ENCODE measurements at regions not wholly inside any gene's neighbourhood (a gene's known extent, or its start where the extent isn't known, plus 50 kb on each side); places are given as distances from the start of the nearest gene placed in this dataset.
A peak's percentile ranks its signal among the peaks of the same experiment; 100 is the strongest.

DNA sequence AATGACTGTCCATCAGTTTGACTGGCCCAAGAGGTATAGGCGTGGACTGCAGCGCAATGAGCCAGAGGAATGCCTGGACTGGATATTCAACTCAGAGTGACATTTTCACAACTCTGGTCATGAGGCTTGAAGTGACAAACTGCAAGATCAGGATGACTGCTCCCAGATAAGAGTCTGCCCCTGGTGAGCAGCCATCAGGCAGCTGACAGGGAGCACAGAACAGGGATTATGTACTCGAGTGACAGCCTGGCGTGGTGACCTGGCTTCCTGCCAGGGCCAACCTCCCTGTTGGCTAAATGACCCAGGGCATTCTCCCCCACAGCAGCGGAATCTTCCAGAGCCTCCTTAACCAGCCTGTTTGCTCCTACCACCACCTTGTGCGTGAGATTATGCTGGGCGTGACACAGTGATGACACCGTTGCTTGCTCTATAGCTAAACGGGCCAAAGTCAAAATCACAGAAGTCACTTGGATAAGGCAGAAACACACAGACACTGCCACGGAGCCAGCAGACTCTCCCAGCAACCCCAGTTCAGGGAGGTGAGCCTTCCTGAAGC is 209.1 kb upstream of the JARID2 start:
- H3K14ac ChIP-seq (ENCODE audit: insufficient read depth, low read length): peak overlapping the region; percentile 44; the same call in 1 of the 2 replicates
- Mint-ChIP-seq H3K36me3 (ENCODE audit: insufficient read depth in 1 of 3, low read depth in 3 of 3) (no peaks in the 10 kb centered on the region), H3K9me3 (no peaks in the 10 kb centered on the region), H3K4me3 (no peak overlapping the region), H3K27me3 (ENCODE audit: low read depth) (no peaks in the 10 kb centered on the region), H3K27ac (peak overlapping the region; percentile 55 to 96 (median 93); a peak in 6 of 7 replicates), H3K4me1 (peaks cover 42 to 48% of the 10 kb centered on the region in 2 experiments)
- no peak overlapping the region for H4K8ac ChIP-seq (replicated peaks; ENCODE audit: insufficient read length, low read depth, low read length)
- H3K4ac ChIP-seq (ENCODE audit: low read depth, low read length): no peak overlapping the region
- no peak overlapping the region for H3K23ac ChIP-seq (ENCODE audit: insufficient read length, low read depth, low read length)
- no peaks in the 10 kb centered on the region for H3K27me3 ChIP-seq (ENCODE audit: insufficient read depth, low read length)
- H4K20me1 ChIP-seq (ENCODE audit: control insufficient read depth, insufficient read depth, insufficient read length): no peaks in the 10 kb centered on the region
- no peaks in the 10 kb centered on the region for H3K23me2 ChIP-seq (ENCODE audit: insufficient read length, low read depth, low read length, poor library complexity, severe bottlenecking)
- no peak overlapping the region for H3T11ph ChIP-seq (ENCODE audit: low read length)
- H3K79me2 ChIP-seq (ENCODE audit: insufficient read depth, low read length): no peaks in the 10 kb centered on the region
- peak overlapping the region; percentile 21 for H3K18ac ChIP-seq (ENCODE audit: insufficient read length, low read depth, low read length)
- H3K56ac ChIP-seq (ENCODE audit: insufficient read length, low read depth, low read length): no peak overlapping the region
- H2BK12ac ChIP-seq (ENCODE audit: insufficient read length, low read depth, low read length): peak overlapping the region; percentile 64
- H3K79me1 ChIP-seq (ENCODE audit: insufficient read depth, low read depth, low read length, poor library complexity, severe bottlenecking): no peaks in the 10 kb centered on the region
- peak overlapping the region; percentile 57 for H4K5ac ChIP-seq (ENCODE audit: insufficient read length, low read depth, low read length)
- no peaks in the 10 kb centered on the region for H3K9me3 ChIP-seq (ENCODE audit: control insufficient read depth, low read depth, low read length)
- TF ChIP-seq, protein P1, sequence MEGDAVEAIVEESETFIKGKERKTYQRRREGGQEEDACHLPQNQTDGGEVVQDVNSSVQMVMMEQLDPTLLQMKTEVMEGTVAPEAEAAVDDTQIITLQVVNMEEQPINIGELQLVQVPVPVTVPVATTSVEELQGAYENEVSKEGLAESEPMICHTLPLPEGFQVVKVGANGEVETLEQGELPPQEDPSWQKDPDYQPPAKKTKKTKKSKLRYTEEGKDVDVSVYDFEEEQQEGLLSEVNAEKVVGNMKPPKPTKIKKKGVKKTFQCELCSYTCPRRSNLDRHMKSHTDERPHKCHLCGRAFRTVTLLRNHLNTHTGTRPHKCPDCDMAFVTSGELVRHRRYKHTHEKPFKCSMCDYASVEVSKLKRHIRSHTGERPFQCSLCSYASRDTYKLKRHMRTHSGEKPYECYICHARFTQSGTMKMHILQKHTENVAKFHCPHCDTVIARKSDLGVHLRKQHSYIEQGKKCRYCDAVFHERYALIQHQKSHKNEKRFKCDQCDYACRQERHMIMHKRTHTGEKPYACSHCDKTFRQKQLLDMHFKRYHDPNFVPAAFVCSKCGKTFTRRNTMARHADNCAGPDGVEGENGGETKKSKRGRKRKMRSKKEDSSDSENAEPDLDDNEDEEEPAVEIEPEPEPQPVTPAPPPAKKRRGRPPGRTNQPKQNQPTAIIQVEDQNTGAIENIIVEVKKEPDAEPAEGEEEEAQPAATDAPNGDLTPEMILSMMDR (conservative IDR thresholded peaks at IDR 0.05): no peak
- no peak overlapping the region for H2BK15ac ChIP-seq (ENCODE audit: low read depth, low read length)
- no peak overlapping the region for H4K91ac ChIP-seq (ENCODE audit: insufficient read length, low read depth, low read length)
- peaks cover 6% of the 10 kb centered on the region; the same call in 1 of the 2 replicates for H3K4me1 ChIP-seq (ENCODE audit: insufficient read depth, low read length)
- H3K9ac ChIP-seq (ENCODE audit: extremely low read depth, insufficient read length, low read length): no peak overlapping the region
- H3K27ac ChIP-seq (ENCODE audit: insufficient read length, low read depth, low read length): peak overlapping the region; percentile 4
- H3K4me2 ChIP-seq (ENCODE audit: insufficient read depth, insufficient read length, low read length): no peak overlapping the region
- no peak overlapping the region for H2BK20ac ChIP-seq (ENCODE audit: low read depth, low read length, poor library complexity, severe bottlenecking)
- DNase-seq: peak; percentile 46
- H2AK5ac ChIP-seq (ENCODE audit: insufficient read length, low read length): no peak overlapping the region
- no peak overlapping the region for H2AFZ ChIP-seq (ENCODE audit: low read length)
- peak overlapping the region; percentile 45 for H2BK5ac ChIP-seq (ENCODE audit: insufficient read length, low read length)
- H2BK120ac ChIP-seq (ENCODE audit: low read depth, low read length, poor library complexity, severe bottlenecking): no peak overlapping the region
- WGBS (ENCODE audit: extremely low coverage, insufficient read length, low lambda C conversion rate): no CpG with 5 or more reads among the region's 10 CpGs
